C4-2B (cell line): ENCODE measurements at regions not wholly inside any gene's neighbourhood (a gene's known extent, or its start where the extent isn't known, plus 50 kb on each side); places are given as distances from the start of the nearest gene placed in this dataset.

Experiments used
- ZFX ChIP-seq: fragments of 450-650 bp; IDR thresholded peaks from 2 replicates; pipeline ENCODE4 v1.6.1; 2017
- TF ChIP-seq, protein P1 (sequence below): fragments of 450-650 bp; conservative IDR thresholded peaks from 2 replicates; pipeline ENCODE4 v1.5.1; 2017; ENCODE audit warnings: mild to moderate bottlenecking

DNA sequence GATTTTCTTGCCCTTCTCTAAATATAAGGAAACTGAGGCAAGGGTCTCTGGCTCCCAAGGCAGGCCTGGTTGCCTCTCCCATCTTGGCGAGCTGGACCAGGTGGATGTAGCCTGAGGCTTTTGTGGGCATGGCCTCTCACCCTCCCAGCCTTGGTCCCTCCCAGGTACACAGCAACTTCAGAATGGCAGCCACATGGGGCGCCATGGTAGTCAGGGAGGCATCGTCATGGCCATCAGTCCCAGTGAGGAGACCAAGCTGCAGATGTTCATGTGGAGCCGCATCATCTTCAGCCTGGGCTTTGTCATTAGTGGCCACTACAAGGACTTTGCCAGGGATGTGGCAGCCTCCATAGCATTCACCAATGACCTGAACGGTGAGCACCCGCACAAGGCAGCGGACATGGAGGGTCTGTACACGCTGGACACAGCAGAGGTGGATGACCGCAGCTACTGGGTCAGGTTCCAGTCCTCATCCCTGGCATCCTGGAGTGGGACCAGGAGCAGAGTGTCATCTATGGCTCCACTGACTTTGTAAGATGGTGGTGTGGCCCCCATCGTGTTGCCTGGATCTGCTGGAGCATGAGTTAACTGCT, 165.8 kb upstream of the ZNF267 start:
- TF ChIP-seq, protein P1, sequence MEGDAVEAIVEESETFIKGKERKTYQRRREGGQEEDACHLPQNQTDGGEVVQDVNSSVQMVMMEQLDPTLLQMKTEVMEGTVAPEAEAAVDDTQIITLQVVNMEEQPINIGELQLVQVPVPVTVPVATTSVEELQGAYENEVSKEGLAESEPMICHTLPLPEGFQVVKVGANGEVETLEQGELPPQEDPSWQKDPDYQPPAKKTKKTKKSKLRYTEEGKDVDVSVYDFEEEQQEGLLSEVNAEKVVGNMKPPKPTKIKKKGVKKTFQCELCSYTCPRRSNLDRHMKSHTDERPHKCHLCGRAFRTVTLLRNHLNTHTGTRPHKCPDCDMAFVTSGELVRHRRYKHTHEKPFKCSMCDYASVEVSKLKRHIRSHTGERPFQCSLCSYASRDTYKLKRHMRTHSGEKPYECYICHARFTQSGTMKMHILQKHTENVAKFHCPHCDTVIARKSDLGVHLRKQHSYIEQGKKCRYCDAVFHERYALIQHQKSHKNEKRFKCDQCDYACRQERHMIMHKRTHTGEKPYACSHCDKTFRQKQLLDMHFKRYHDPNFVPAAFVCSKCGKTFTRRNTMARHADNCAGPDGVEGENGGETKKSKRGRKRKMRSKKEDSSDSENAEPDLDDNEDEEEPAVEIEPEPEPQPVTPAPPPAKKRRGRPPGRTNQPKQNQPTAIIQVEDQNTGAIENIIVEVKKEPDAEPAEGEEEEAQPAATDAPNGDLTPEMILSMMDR = no peak
- no peak for TF ChIP-seq ZFX
